RPMI8226 (cell line): ENCODE measurements at regions not wholly inside any gene's neighbourhood (a gene's known extent, or its start where the extent isn't known, plus 50 kb on each side); places are given as distances from the start of the nearest gene placed in this dataset.
"Not testable (repeated sequence)": the region's sequence is repeated elsewhere in the genome, so short reads cannot be mapped to it uniquely, and the experiment has no call there.

Experiments
- DNase-seq: peaks from one replicate; pipeline ENCODE4 v3.0.0-alpha.2; 2015

GRCh38 chr5:37951946-37952721 is 112.3 kb upstream of the GDNF start:
- no peak for DNase-seq

GRCh38 chr5:37950436-37950835 is 110.6 kb upstream of the GDNF start:
- no peak for DNase-seq

- DNase-seq, result no peak
Measured at GRCh38 chr5:37945446-37945845, 105.6 kb upstream of the GDNF start.

- not testable (repeated sequence) for DNase-seq
Measured at GRCh38 chr5:37943136-37943535, 103.3 kb upstream of the GDNF start.

- no peak for DNase-seq
Measured at GRCh38 chr5:37940931-37941623, 101.2 kb upstream of the GDNF start.

DNA sequence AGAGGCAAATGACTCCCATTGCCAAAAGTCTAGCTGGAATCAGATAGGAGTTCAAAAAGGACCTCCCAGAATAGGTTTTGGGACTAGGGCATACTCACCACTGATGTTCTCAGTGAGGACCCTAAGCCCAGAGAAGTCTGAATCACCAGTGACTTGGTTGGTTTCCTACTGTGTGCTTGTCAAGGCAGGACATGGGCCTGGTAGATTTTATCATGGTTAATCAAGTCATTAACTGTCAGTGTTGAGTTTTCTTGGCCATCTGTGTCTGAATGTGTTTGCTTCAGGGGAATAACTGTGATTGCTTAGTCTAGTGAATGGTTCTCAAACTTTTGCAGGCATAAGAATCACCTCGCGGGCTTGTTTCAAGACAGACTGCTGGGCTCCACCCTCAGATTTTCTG is 99.0 kb upstream of the GDNF start:
- DNase-seq, result no peak

- no peak for DNase-seq
Measured at GRCh38 chr5:37938076-37938852, 98.4 kb upstream of the GDNF start.

GRCh38 chr5:37936091-37936490 is 96.2 kb upstream of the GDNF start:
- no peak for DNase-seq

DNA sequence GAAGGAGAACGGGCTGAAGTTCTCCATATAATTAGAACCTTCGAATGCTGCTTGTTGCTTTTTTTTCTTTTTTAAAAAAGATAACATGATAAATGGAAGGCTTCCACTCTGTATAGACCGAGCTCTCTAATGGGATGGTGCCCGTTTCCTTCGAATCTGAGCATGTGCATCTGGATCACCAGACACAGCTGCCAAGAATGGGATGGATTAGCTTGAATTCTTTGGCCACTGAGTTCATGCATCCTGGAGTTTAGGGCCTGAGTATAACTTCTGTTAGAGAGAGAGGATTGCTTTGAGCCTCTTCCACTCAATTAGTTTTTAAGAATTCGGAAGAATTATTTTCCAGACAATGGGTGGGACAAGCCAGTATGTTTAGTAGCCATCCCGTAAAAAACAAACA is 93.7 kb upstream of the GDNF start:
- DNase-seq, result no peak

- no peak for DNase-seq
Measured at GRCh38 chr5:37932450-37932849, 92.6 kb upstream of the GDNF start.

GRCh38 chr5:37931541-37931940 is 91.7 kb upstream of the GDNF start:
- no peak for DNase-seq

- DNase-seq, result no peak
Measured at GRCh38 chr5:37930350-37930749, 90.5 kb upstream of the GDNF start.

- DNase-seq, result no peak
Measured at GRCh38 chr5:37929791-37930190, 90.0 kb upstream of the GDNF start.

DNA sequence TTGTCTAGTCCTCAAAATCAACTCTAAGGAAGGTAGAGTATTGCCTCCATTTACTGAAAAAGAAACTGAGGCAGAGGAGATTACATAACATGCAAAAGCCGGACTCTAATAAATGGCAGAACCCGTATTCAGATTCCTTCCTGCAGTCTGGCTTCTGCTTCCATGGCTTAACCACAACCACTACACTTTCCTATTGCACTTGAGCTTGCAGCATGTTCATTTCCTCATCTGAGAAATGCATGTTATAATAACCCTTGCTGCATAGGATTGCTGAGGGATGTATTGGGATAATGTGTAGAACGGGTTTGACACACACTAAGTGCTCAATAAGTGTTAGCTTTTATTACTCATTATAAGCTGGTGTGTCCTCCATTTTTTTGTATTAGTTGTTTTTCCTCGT is 87.9 kb upstream of the GDNF start:
- DNase-seq, result not testable (repeated sequence)

GRCh38 chr5:37926732-37927131 is 86.9 kb upstream of the GDNF start:
- no peak for DNase-seq

DNA sequence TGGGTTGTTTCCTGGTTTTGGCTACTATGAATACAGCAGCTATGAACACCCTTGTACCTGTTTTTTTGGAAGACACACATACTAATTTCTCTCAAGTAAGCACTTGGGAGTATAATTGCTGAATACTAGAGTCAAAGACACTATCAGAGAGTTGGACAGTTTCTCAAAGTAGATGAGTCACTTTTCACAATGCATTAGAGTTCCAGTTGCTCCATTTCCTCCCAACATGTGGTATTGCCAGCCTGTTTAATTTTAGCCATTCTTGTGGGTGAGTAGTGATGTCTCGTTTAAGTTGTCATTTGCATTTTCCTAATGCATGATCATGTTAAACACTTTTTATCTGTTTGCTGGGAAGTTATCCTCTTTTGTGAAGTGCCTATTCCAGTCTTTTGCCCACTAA is 81.6 kb upstream of the GDNF start:
- no peak for DNase-seq

GRCh38 chr5:37918424-37918823 is 78.6 kb upstream of the GDNF start:
- DNase-seq, result no peak

GRCh38 chr5:37916525-37916924 is 76.7 kb upstream of the GDNF start:
- no peak for DNase-seq

DNA sequence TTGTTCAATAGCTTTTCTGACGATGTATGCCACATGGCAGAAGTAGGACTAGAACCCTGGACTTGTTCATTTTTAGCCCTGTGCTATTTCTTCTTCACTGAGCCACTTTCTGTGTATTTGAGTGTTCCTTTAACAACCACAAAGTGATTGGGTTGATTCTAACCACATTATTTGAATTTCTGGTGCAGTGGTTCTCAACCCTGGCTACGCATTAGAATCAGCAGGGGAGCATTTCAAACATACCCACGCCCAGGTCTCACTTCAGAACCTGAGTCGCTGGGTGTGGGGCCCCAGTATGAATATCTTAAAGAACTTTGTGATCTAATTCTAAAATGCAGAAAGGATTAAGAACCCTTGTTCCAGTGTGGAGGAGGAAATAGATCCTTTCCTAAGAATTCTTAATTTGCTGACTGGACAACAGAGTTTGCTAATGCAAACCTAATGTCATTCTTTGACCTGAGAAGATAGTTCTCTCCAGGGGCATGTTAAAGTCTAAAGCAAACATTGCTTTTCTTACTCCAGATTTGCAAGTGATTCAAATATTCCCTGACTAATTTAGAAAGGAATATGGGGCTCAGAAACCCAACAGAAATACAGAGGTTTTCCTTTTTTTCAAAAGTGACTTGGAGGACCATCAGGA is 75.4 kb upstream of the GDNF start:
- DNase-seq, result no peak

DNA sequence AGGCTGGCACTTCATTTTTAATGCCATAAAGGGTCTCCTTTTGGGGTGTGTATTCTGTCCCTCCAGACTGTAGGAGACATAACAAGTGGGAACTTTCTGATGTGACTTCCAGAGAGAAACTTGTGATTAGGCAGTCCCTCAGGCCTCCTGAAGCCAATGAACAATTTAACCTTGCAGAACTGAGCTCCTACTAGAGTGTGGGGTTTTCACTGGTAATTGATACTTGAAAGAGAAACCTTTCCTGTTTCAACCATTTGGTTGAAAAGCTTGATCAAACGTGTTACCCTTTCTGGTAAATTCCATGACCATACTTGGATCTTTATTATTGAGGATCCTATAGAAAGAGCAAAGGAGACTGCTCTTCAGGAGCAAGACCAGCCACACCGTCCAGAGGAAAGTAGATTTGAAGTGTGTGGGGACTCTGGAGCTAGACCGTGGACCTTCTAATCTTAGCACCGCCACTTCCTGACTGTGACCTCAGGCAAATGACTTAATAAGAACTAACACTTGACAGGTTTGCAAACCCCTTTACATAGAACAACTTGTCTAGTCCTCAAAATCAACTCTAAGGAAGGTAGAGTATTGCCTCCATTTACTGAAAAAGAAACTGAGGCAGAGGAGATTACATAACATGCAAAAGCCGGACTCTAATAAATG is 69.9 kb upstream of the GDNF start:
- DNase-seq, result not testable (repeated sequence)

DNA sequence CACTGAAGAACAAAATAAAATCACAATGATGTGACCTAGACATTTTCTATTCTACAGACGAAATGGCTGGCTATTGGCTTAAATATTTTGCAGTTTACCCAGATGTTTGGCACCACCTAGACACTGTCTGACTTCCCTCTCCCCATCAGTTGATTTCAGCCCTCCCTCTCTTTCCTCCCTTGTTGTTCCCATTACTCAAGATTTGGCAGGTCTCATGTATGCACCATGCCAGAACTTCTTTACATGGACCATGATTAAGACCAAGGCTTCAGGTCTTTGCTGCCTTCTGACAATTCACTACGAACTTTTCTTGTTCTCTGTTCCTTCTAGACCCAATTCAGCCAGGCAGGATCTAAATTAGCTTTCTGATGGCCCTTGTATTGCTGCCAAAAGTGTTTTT is 66.6 kb upstream of the GDNF start:
- DNase-seq, result no peak

GRCh38 chr5:37905230-37905629 is 65.4 kb upstream of the GDNF start:
- DNase-seq, result no peak

GRCh38 chr5:37902323-37902722 is 62.5 kb upstream of the GDNF start:
- DNase-seq, result no peak
